Amygdala (tissue), 56 donors: ENCODE measurements at regions not wholly inside any gene's neighbourhood (a gene's known extent, or its start where the extent isn't known, plus 50 kb on each side); places are given as distances from the start of the nearest gene placed in this dataset.
"Not testable (repeated sequence)": the region's sequence is repeated elsewhere in the genome, so short reads cannot be mapped to it uniquely, and the experiment has no call there.

ENCODE experiments used
- DNase-seq, 56 donors: peaks; one replicate each; lab custom pipeline; 2025; lab: John Stamatoyannopoulos, UW

GRCh38 chr4:72887152-72887551 is 182.4 kb downstream of the COX18 start:
- no peak for DNase-seq

- no peak for DNase-seq
Measured at GRCh38 chr4:72886602-72887001, 182.9 kb downstream of the COX18 start.

DNA sequence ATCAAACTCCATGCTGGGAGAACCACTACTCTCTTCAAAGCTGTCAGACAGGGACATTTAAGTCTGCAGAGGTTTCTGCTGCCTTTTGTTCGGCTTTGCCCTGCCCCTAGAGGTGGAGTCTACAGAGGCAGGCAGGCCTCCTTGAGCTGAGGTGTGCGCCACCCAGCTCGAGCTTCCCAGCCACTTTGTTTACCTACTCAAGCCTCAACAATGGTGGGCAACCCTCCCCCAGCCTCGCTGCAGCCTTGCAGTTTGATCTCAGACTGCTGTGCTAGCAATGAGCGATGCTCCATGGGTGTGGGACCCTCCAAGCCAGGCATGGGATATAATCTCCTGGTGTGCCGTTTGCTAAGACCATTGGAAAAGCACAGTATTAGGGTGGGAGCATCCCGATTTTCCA is 185.3 kb downstream of the COX18 start:
- DNase-seq = not testable (repeated sequence)

- DNase-seq = no peak
Measured at GRCh38 chr4:72876946-72877345, 192.6 kb downstream of the COX18 start.

- no peak for DNase-seq
Measured at GRCh38 chr4:72875545-72875944, 194.0 kb downstream of the COX18 start.

DNA sequence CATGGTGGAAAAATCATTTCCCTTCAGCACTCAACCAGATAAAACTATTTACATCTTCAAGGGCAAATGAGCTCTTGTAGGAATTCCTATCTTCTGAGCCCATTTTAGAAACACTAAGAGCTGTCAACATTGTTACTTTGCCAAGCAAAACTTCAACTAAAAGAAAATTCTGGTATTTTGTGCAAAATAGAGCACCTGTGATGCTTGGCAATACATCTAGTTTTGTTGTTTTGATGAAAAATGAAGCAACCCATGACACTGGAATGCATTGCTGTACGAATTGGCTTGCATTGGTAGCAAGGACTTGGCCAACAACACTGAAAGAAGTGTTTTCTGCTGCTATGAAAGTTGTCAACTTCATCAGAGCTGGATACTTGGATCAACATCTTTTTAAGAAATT is 194.4 kb downstream of the COX18 start:
- no peak for DNase-seq

DNA sequence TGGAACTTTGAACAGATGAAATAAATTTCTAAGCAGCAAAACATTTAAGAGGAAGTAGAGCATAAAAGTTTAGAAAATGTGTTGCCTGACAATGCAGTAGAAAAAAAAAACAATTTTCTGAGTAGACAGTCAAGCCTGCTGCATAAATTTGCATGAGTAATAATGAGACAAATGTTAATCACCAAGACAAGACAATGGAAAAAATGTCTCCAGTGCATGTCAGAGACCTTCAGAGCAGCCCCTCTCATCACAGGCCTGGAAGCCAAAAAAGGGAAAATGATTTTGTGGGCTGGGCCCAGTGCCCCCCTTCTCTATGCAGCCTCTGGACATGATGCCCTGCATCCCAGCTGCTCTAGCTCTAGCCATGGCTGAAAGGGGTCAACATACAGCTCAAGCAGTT is 204.6 kb downstream of the COX18 start:
- DNase-seq = no peak

DNA sequence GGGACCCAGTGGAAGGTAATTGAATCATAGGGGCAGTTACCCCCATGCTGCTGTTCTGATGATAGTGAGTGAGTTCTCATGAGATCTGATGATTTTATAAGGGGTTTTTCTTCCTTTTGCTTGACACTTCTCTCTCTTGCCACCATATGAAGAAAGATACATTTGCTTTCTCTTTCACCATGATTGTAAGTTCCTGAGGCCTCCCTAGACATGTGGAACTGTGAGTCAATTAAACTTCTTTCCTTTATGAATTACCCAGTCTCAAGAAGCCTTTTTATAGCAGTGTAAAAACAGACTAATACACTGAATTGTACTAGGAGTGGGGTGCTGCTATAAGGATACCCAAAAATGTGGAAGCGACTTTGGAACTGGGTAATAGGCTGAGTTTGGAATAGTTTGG is 205.2 kb downstream of the COX18 start:
- not testable (repeated sequence) for DNase-seq

- DNase-seq = no peak
Measured at GRCh38 chr4:72860766-72861165, 208.8 kb downstream of the COX18 start.

DNA sequence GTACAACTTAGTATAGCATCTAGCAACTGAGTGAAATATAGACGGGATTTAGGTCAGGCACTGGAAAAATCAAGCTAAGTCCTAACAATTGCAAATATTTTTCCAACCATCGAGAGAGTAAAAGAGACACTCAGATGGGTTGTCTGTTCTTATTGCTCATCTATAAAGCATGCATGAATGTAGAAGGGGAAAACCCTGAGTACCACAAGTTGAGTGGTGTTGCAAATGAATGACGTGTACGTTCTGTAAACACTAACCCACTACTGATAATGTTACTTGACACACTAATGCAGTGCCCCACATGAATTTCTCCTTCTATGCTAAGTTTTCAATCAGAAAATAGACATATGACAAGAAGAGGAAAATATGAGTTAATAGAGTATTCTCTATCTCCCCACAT is 211.2 kb downstream of the COX18 start:
- DNase-seq = no peak

- DNase-seq = no peak
Measured at GRCh38 chr4:72857787-72858186, 211.7 kb downstream of the COX18 start.

- no peak for DNase-seq
Measured at GRCh38 chr4:72857216-72857615, 212.3 kb downstream of the COX18 start.

GRCh38 chr4:72846280-72847111 is 223.0 kb downstream of the COX18 start:
- no peak for DNase-seq

- DNase-seq = no peak
Measured at GRCh38 chr4:72843466-72843865, 226.1 kb downstream of the COX18 start.

GRCh38 chr4:72842323-72842722 is 227.2 kb downstream of the COX18 start:
- no peak for DNase-seq

- not testable (repeated sequence) for DNase-seq
Measured at GRCh38 chr4:72840166-72840565, 229.3 kb downstream of the COX18 start.

DNA sequence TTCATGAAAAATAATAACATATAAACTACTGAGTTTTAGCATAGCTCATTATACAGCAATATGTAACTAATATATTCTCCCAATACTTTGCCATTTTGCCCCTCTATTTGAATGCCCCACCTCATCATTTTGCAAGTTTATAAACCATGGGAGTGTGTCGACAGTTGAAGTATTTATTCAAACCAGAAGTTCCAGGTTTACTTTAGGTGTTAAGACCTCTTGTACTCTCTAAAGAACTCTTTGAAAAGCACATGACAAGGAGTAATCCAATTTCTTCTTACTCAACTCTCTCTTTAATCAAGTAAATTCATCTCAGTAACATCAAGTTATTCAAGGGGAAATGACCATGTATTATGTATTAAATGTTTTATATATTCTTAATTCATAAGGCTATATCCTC is 240.7 kb downstream of the COX18 start:
- DNase-seq = no peak

- DNase-seq = no peak
Measured at GRCh38 chr4:72827968-72828367, 241.5 kb downstream of the COX18 start.

GRCh38 chr4:72820107-72820506 is 249.4 kb downstream of the COX18 start:
- DNase-seq = no peak

- DNase-seq = no peak
Measured at GRCh38 chr4:72817012-72817411, 248.0 kb upstream of the ADAMTS3 start.

GRCh38 chr4:72814241-72814640 is 245.2 kb upstream of the ADAMTS3 start:
- DNase-seq = no peak

DNA sequence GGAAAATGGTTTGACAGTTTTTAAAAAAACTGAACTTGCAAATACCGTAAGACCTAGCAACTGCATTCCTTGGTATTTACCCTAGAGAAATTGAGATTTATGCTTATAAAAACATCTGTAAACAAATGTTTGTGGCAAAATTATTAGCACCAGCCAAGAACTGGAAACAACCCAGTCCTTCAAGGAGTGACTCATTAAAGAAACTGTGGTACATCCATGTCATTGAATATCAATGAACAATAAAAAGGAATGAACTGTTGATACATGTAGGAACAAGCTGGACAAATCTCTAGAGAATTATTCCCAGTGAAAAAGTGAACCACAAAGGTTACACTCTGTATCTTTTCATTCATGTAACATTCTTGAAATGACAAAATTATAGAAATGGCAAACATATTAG is 240.2 kb upstream of the ADAMTS3 start:
- no peak for DNase-seq

- DNase-seq = no peak
Measured at GRCh38 chr4:72805284-72805683, 236.3 kb upstream of the ADAMTS3 start.
